GM12878 (cell line): ENCODE measurements at regions not wholly inside any gene's neighbourhood (a gene's known extent, or its start where the extent isn't known, plus 50 kb on each side); places are given as distances from the start of the nearest gene placed in this dataset.

ENCODE experiments used
- ATAC-seq: fragments of 200-7000 bp; cut with Tn5 transposase; 3 replicates; pipeline ENCODE4 v1.9.1; 2020; ENCODE audit warnings: mild to moderate bottlenecking, moderate library complexity
- BruUV-seq: library from RNA; stranded (reverse); fragments of 400-500 nt; replicated peaks from 2 replicates; lab custom pipeline; 2021; lab: Mats Ljungman, UMichigan
- CTCF ChIA-PET: fragments of 300-600 bp; sonication (Branson Sonifier 250); formaldehyde crosslinking; extraction: SDS; loops from one replicate; lab custom pipeline; 2021; ENCODE audit warnings: inconsistent platforms; lab: Yijun Ruan, JAX
- POLR2A ChIA-PET: fragments of 350-600 bp; formaldehyde crosslinking; extraction: SDS; loops from one replicate; lab custom pipeline; 2021; ENCODE audit warnings: inconsistent platforms; lab: Charles Lee
- RAD21 ChIA-PET: fragments of 300-600 bp; sonication (Branson Sonifier 250); formaldehyde crosslinking; loops from one replicate; lab custom pipeline; 2023; ENCODE audit warnings: antibody characterized with exemption; ENCODE audit not compliant: unreplicated experiment; lab: Charles Lee
- SMC1A ChIA-PET: fragments of 300-600 bp; sonication (Branson Sonifier 250); formaldehyde crosslinking; loops from one replicate; lab custom pipeline; 2023; ENCODE audit not compliant: unreplicated experiment, uncharacterized antibody; lab: Charles Lee
- DNase-seq: peaks from one replicate; pipeline ENCODE4 v3.0.0-alpha.2; 2011; ENCODE audit warnings: low read depth, low spot score
- FAIRE-seq: peaks from 3 replicates; lab custom pipeline; 2011; peaks lifted over from hg19 to GRCh38; lab: Jason Lieb, UNC
- H2AFZ ChIP-seq: 2 replicates; pipeline ENCODE4 v1.6.0; 2011; ENCODE audit warnings: low read depth, low read length, control low read depth; ENCODE audit not compliant: control insufficient read depth
- H3K27ac ChIP-seq: 2 replicates; pipeline ENCODE4 v1.5.1; 2011; ENCODE audit warnings: control low read depth; ENCODE audit not compliant: control insufficient read depth, insufficient read depth
- H3K27me3 ChIP-seq, 2 experiments: replicated peaks in 1 of 2; 2 replicates each; pipeline versions ENCODE4 v1.6.0 to v1.6.1; 2011; ENCODE audit warnings: low read length in 1 of 2; ENCODE audit not compliant: control insufficient read depth in 2 of 2, insufficient read depth in 2 of 2
- H3K36me3 ChIP-seq, 2 experiments: 2 replicates each; pipeline ENCODE4 v1.5.1; 2011; ENCODE audit warnings: low read length in 1 of 2; ENCODE audit not compliant: control insufficient read depth in 2 of 2, insufficient read depth in 2 of 2
- H3K4me1 ChIP-seq: 2 replicates; pipeline ENCODE4 v1.6.1; 2011; ENCODE audit warnings: mild to moderate bottlenecking, low read length, moderate library complexity, mixed read lengths; ENCODE audit not compliant: control insufficient read depth, insufficient read depth
- H3K4me2 ChIP-seq: 2 replicates; pipeline ENCODE4 v1.6.0; 2011; ENCODE audit warnings: control low read depth; ENCODE audit not compliant: control insufficient read depth, insufficient read depth
- H3K4me3 ChIP-seq: fragments of 200-600 bp; sonication (generic); 2 replicates; pipeline ENCODE4 v1.5.1; 2016
- H3K79me2 ChIP-seq: 2 replicates; pipeline ENCODE4 v1.6.0; 2011; ENCODE audit warnings: low read length; ENCODE audit not compliant: control insufficient read depth, insufficient read depth
- H3K9ac ChIP-seq: 2 replicates; pipeline ENCODE4 v1.8.0; 2011; ENCODE audit warnings: low read length, control low read depth, mixed read lengths; ENCODE audit not compliant: control insufficient read depth, insufficient read depth
- H3K9me3 ChIP-seq: replicated peaks from 3 replicates; pipeline ENCODE4 v1.5.1; 2011; ENCODE audit warnings: mild to moderate bottlenecking, low read length; ENCODE audit not compliant: control insufficient read depth, insufficient read depth
- H4K20me1 ChIP-seq: 2 replicates; pipeline ENCODE4 v1.6.0; 2011; ENCODE audit not compliant: control insufficient read depth, insufficient read depth
- ASH2L ChIP-seq: fragments of 300-600, 200-600 bp; sonication (generic); IDR thresholded peaks from 2 replicates; pipeline ENCODE4 v1.6.1; 2017; ENCODE audit warnings: low read depth, mild to moderate bottlenecking, borderline replicate concordance
- SMAD1 ChIP-seq: fragments of 450-650 bp; IDR thresholded peaks from 2 replicates; pipeline ENCODE4 v1.6.1; 2018; ENCODE audit warnings: mild to moderate bottlenecking, low read depth; ENCODE audit not compliant: partially characterized antibody
- WGBS: methylation state at CpG from one replicate; pipeline ENCODE4 v1.1.6; 2016; ENCODE audit warnings: low lambda C conversion rate; ENCODE audit not compliant: insufficient replicate concordance, insufficient coverage; ENCODE audit errors: missing lambda C conversion rate; 5-methylcytosine and 5-hydroxymethylcytosine counted together
- in situ Hi-C: fragments of 300-500 bp; cut with MboI; formaldehyde crosslinking; loops from 9 replicates; pipeline ENCODE4 v1.14.3; 2018; ENCODE audit warnings: mixed read lengths
- intact Hi-C: fragments of 100-400 bp; cut with micrococcal nuclease; formaldehyde crosslinking; loops from one replicate; pipeline ENCODE4 v1.14.2; 2022; ENCODE audit not compliant: unreplicated experiment
- TF ChIP-seq, protein P1 (sequence below): fragments of 450-650 bp; IDR thresholded peaks from 2 replicates; pipeline ENCODE4 v1.6.1; 2016; ENCODE audit warnings: mild to moderate bottlenecking
- TF ChIP-seq, protein P2 (sequence below): IDR thresholded peaks from 2 replicates; pipeline ENCODE4 v1.6.1; 2011; ENCODE audit warnings: borderline replicate concordance, low read depth, mild to moderate bottlenecking, moderate library complexity, mixed read lengths, low read length; ENCODE audit not compliant: insufficient read depth; ENCODE audit errors: extremely low read length

DNA sequence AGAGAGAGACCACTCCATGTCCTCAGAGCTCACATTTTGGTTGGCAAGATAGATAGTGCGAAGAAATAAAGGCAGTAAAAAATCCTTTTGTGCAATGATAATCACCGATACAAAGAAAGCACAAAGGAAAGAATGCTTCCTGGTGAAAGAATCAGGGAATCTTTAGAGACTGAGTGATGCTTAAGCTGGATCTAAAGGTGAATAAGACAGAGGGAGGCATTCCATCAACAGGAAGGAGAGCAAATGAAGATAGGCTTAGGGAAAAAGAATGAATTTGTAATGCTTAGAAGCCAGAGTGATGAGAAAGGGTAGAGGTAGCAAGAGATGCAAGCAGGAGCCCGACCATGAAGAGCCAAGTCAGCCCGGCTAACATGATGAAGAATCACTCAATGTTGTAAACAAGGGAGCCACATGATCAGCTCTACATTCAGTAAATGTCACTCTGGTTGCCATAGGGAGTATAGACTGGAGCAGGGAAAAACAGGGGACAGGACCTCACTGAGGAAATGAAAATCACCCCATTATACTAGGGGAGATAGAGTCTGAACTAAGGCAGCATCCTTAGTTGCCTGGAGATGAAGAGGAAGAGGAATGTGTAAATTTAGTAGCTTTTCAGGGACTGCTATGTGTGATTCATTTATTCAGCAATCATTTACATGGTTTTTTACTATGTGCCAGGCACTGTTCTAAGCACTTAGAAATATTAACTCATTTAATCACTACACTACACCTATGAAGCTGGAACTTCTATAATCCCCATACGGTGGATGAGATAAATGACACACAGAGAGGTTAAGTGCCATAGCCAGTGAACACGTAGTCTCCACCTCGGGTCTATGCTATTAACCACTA, 402.6 kb upstream of the NFIA start:
- Histone ChIP-seq H3K27ac (no peak overlapping the region), H3K4me3 (no peak overlapping the region), H3K36me3 (no peaks in the 10 kb centered on the region), H3K9me3 (no peaks in the 10 kb centered on the region), H2AFZ (no peak overlapping the region), H3K4me2 (no peak overlapping the region), H4K20me1 (no peaks in the 10 kb centered on the region), H3K79me2 (no peaks in the 10 kb centered on the region), H3K4me1 (no peaks in the 10 kb centered on the region), H3K9ac (no peak overlapping the region), H3K27me3 (no peaks in the 10 kb centered on the region)
- SMC1A ChIA-PET, result interaction anchor here (0.8 kb wide), 1 partner anchor 10 kb away, joined by 3 read pairs; no protein-coding TSS in a partner anchor
- BruUV-seq, result no TSS peak
- no peak for FAIRE-seq
- in situ Hi-C loops, result no loop called here
- 2% methylated on average over 7 of the region's 7 CpGs for WGBS
- intact Hi-C loops, result no loop called here
- ATAC-seq, result no peak
- POLR2A ChIA-PET, result no interaction called here
- TF ChIP-seq, protein P1, sequence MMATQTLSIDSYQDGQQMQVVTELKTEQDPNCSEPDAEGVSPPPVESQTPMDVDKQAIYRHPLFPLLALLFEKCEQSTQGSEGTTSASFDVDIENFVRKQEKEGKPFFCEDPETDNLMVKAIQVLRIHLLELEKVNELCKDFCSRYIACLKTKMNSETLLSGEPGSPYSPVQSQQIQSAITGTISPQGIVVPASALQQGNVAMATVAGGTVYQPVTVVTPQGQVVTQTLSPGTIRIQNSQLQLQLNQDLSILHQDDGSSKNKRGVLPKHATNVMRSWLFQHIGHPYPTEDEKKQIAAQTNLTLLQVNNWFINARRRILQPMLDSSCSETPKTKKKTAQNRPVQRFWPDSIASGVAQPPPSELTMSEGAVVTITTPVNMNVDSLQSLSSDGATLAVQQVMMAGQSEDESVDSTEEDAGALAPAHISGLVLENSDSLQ, result no peak
- TF ChIP-seq ASH2L (no peak), SMAD1 (no peak)
- TF ChIP-seq, protein P2, sequence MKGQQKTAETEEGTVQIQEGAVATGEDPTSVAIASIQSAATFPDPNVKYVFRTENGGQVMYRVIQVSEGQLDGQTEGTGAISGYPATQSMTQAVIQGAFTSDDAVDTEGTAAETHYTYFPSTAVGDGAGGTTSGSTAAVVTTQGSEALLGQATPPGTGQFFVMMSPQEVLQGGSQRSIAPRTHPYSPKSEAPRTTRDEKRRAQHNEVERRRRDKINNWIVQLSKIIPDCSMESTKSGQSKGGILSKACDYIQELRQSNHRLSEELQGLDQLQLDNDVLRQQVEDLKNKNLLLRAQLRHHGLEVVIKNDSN, result no peak
- CTCF ChIA-PET, result interaction anchor here (0.6 kb wide), 1 partner anchor 1780 kb away, joined by 3 read pairs; no protein-coding TSS in a partner anchor
- no peak for DNase-seq
- RAD21 ChIA-PET, result no interaction called here
